Activated CD4-positive, CD25-positive, alpha-beta regulatory T cell treated with anti-CD3 and anti-CD28 coated beads, Interleukin-2, amount 50 U/mL, for 24 hours (primary cell): ENCODE measurements at regions not wholly inside any gene's neighbourhood (a gene's known extent, or its start where the extent isn't known, plus 50 kb on each side); places are given as distances from the start of the nearest gene placed in this dataset.

ENCODE experiments used
- ATAC-seq, 2 donors: fragments of 150-1000 bp; cut with Tn5 transposase; one replicate each; pipeline ENCODE4 v1.10.0; 2021; ENCODE audit warnings: mild to moderate bottlenecking in 1 of 2, moderate library complexity in 1 of 2

DNA sequence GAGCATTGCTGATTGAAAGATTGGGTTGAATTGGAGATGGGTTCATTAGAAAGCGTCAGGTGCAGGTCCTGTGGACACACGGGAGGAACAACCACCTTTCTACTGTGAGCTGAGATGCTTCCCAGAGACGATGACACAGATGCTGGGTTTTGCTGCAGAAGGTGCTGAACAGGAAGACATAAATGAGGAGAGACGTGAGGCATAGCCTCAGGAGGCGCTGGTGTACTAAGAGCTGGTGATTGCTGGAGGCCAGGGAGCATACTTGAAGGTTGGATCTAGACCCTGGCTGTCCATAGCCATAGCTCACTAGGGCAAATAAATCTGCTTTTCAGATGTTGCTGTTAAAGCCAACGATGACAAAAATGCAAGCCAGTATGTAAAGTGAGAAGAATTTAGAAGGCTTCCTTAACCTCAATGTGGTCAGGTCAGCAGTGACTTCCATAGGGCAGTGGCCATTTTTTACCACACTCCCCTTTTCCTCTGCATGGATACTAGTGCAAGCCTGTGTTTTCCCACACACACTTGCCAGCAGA, 153.7 kb downstream of the SOX11 start:
- no peak for ATAC-seq

DNA sequence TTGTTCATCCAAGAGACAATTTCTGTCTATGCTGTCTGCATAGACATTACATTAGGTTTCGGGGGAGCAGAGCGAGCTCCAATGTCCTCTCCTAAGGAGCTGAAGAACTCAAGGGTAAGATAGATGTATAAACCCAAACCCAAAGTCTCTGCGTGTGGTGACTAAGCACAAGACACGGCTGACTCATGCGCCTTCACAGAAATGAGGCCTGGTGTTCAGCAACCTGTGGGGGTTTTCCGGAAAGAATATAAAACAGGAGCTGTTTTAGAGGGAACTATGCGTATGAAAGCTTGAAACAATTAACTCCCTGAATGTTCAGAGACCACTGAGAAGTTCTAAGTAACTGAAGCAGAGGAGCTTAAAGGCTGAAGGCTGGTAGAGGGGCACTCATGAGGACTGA, 154.7 kb downstream of the SOX11 start:
- ATAC-seq, result no peak

GRCh38 chr2:5849562-5849961, 157.4 kb downstream of the SOX11 start:
- no peak for ATAC-seq

GRCh38 chr2:5851410-5851809, 159.2 kb downstream of the SOX11 start:
- no peak for ATAC-seq

DNA sequence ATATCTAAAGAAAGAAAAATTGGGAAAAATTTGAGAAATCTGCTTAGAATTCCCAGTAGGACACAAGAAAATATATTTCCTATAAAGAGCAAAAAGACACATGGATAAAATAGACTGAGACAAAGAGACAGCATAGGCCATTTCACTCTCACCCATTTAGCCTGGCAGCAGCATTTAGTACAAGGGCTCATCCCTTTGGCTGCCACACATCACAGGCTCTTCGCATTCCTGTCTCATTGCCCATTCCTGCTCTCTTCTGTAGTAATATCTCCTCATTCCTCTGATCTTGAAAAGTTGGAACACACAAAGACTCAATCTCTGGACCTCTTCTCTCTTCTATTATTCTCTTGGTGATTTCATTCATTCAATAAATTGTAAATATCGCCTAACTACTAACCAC, 162.6 kb downstream of the SOX11 start:
- no peak for ATAC-seq

DNA sequence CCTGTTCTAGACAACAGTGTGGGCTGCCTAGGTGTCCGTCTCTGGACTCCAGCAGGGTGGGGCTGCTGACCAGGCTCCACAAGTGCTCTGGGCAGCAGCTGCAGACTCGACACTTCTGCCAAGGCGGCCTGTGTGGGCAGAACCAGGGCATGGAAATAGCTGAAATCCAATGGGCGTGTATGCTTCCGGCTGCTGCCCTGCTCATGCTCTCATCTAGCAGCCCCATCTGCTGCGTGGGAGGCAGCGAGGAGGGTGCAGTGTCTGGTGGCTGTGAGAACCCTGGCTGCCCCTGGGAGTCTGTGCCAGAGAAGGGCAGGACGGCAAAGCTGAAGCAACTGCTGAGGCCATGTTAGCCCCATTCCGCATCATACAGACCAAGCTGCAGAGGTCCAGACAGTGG, 174.9 kb downstream of the SOX11 start:
- no peak for ATAC-seq

DNA sequence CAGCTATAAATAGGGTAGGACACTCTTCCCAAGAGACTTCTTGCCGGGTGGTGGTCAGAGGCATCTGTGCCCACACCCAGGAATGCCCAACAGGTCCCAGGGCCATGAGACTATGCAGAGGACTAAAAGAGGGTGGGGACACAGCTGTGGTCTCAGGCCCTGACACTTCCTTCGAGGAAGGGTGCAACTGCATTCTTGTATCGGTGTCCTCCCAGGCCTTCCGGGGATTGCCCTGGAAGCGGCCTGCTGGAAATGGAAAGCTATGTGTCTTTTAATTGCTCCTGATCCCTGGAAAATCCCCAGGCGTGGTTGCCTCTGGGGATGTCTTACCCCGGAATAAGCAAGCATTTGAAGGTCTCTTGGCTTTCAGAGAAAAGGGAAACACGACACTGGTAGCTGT, 176.7 kb downstream of the SOX11 start:
- no peak for ATAC-seq

GRCh38 chr2:5869936-5870335, 177.8 kb downstream of the SOX11 start:
- ATAC-seq, result no peak

DNA sequence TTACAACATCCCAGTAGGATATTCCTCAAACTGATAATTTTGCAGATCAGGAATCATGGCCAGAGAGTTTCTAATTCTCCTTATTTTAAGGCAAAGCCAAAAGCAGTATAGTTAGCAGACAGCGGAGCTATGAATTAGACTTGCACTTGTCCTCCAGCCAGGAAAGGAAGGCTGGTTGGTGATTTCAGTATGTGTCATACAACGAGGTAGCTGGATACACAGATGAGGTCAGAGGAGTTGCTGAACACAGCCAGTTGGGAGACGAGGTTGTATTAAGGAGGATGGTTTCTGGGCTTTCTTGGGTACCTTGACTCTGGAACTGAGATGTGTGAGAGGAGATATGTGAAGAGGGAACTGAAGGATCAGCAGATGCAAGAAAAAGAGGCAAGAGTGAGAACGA, 185.2 kb downstream of the SOX11 start:
- no peak for ATAC-seq

DNA sequence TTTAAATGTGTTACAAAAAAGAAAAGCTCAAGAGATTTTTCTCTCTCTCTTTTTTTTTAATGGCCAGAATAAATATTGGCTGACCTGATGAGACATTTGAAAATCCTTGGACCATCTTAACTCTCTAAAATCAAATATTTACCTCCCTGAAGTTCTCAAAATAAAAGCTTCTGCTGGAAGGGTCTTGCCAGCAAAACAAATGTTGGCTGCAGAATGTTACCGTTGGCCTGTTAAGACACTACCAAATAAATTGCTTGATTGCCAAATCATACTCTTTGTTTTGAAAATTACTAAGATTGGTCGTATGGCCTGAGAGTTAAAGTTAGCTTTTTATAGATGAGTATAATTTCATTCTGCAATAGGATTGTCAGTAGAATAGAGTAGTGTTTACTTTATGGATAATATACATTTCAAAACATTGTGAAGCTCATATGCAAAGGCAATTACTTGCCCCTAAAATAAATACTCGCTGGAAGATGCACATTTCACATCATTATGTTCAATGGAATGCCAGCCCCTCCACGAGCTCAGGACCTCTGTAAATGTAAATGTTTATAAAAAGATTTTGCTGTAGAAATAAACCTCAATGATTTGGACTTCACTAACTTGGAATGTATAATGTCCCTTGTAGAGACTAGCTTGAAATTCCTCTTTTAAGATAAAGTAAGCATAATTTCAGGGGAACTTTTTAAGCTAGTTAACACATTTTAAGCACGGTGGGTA, 193.4 kb downstream of the SOX11 start:
- ATAC-seq, result no peak

DNA sequence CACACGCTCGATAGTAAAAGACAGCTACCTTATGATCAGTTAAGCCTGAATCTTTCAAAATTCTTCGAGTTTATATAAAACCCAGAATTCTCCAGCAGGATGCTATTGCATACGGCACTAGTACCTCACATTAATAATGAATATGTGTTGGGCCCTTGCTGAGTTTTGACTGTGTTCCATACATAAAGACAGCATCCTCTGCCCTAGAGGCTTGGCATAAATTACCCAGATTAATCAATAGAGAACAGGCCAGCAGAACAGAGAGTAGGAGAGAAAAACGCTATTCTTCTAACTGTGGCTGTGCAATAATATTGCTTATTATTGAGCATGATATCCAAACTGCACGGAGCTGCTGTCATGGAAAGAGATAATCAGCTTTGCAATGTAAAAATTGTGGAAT, 194.3 kb downstream of the SOX11 start:
- ATAC-seq, result no peak

DNA sequence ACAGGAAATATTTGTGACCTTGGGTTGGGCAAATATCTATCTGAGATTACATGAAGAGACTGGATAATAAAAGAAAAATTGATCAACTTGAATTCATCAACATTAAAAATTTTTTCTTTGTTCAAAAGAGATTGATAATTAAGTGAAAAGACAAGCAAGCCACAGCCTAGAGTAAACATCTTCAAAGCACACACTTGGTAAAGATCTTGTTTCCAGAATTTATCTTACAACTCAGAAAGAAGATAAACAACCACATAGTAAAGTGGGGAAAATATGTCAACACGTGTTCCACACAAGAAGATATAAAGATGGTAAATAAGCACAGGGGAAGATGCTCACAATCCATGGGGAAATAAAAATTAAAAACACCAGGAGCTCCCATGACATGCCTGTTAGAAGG, 195.9 kb downstream of the SOX11 start:
- no peak for ATAC-seq

DNA sequence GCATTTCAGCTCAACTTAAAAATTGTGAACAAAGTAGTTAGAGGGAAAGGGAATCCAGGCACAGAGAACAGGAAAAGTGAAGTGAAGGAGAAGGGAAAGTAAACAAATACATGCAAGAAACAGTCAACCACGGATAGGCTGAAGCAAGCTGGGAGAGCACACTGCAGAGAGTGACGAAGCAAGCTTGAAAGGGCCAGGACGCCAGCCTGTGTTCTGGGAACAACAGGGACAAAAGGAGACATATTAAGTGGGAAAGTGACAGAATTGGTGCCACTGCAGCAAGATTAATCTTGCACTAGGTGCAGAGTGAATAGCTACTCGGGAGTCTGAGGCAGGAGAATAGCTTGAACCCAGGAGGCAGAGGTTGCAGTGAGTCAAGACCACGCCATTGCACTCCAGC, 197.3 kb downstream of the SOX11 start:
- no peak for ATAC-seq

DNA sequence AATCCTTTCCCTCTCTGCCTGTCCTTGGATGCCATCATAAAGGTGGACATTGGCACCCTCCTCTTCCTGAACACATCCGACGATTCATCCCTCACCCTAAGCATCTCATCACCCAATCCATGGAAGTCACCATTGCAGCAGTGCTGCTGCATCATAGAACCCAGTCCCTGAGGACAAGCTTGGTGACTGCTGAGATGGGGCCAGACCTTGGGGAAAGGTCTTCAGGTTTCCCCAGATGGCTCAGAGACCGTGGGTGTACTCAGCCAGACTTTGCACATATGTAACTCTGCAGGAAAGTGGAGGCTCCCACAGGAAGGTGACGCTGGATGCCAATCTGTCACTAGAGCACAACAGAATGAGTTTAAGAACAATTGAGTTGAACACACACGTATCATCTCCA, 202.2 kb downstream of the SOX11 start:
- no peak for ATAC-seq

- no peak for ATAC-seq
These were observed 203.1 kb downstream of the SOX11 start for GRCh38 chr2:5895284-5895683.

DNA sequence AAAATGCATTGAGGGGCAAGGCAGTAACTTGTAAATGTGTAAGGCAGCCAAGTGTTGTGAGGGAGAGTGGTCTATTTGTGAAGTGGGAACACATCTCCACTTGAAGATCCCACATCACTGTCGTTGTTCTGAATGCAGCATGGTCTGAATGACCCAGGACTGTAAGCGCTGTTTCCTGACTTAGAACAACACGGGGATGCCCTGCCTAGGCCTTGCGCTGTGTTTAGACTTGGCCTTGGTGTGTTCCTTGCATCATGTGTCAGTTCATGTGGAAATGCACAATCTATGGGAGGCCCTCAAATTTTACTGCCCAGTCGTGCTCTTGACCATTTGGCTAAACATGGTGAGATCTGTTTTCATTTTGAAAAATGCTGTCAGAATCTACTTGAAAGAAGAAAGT, 205.1 kb downstream of the SOX11 start:
- no peak for ATAC-seq

DNA sequence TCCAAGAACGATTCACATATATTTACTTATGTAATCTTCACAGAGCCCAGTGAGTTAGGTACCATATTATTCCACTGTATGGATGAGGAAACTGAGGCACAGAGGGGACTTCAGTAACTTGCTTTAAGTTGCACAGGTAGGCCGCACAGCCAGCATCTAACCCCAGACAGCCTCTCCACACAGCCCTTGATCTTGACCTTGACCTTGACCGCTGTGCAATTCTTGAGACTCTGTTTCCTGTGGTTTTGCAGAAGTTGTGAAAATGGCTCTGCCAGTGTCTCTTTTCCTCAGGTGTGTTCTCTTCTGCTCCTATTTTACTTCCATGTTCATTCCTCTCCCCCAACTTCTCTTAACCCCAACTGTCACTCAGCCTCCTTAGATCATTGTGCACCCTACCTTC, 206.5 kb downstream of the SOX11 start:
- ATAC-seq, result no peak

- ATAC-seq, result no peak
These were observed 213.5 kb downstream of the SOX11 start for GRCh38 chr2:5905661-5906060.

- ATAC-seq, result no peak
These were observed 215.9 kb downstream of the SOX11 start for GRCh38 chr2:5908071-5908470.

DNA sequence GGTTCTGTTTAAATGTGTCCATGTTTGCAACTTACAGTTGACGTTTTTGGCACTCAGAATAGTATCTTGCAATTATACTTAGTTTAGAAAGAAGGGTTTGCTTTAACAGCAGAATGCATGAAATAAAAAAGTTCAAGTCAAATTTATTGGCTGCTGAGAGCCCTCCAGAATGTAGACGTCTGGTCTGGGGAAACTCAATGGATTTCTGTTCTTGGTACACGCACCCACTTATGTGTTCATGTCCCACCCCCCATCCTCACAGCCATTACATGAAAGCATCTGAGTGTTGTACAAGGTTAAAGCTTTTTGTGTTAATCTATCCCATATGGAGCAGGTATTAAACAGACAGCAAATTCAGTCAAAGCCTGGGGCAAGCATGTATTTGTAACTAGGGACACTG, 219.5 kb downstream of the SOX11 start:
- ATAC-seq, result no peak

GRCh38 chr2:5913711-5914395, 221.7 kb downstream of the SOX11 start:
- ATAC-seq, result no peak

DNA sequence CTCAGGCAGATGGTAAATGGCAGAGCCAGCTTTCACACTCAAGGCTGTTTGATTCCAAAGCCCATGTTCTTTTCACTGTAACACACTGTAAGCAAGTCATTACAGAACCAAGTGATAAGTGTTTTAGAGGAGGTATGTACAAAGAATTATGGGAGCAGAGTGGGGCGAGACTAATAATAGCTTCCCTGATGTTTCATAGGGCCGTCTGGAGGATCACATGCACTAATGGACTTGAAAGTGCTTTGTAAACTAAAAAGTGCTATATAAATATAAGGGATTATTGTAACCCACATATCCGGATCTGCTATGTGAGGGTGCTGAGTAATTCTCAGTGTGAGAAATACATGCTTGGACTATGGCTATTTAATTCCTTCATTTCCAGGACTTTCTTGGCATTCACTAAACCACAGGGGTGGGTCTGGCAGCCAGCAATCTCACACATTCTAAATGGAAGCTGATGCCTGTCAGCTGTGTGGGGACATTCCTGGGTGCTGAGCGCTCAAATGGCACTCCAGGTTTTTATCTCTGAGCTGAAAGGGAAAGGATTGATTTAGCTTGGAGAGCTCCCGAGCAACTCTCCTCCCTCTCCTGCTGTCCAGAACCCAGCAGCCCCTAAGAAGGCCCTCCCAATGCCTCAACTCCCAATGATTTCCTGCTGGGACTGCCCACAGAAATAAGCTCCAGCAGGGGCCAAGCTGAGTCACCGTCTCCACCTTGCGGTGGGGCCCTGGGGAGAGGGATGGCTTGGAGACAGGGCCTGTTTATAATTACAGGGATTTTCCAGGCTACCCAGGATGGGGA, 222.8 kb downstream of the SOX11 start:
- ATAC-seq, result no peak

DNA sequence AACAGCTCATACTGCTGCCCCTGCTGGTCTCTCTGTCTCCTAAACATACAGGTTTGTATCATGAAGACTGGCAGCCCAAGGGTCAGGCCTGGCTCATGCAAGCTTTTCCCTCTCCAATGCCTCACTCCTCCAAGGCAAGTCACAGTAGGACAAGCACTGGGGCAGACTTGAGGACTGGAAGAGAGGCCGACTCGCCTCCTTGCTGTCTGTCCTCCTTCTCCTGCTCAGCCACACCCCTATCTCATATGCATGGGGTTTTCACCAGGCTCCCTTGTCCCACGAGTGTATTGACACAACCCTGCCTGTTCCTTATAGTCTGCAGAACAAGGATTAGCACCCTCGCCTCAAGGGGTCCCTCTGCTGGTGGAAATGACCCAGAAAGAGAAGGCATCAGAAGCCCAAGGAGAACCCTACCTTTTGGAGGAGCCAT, 223.7 kb downstream of the SOX11 start:
- no peak for ATAC-seq
